GM19193 (cell line): ENCODE measurements at regions not wholly inside any gene's neighbourhood (a gene's known extent, or its start where the extent isn't known, plus 50 kb on each side); places are given as distances from the start of the nearest gene placed in this dataset.

Source experiments
- POLR2A ChIP-seq: IDR thresholded peaks from 4 replicates; pipeline ENCODE4 v1.6.1; 2011; ENCODE audit not compliant: insufficient read depth, insufficient read length; ENCODE audit errors: extremely low read depth

- no peak for TF ChIP-seq POLR2A
Observed at GRCh38 chr10:109695988-109696387, 227.3 kb downstream of the XPNPEP1 start.

- no peak for TF ChIP-seq POLR2A
Observed at GRCh38 chr10:109689785-109690184, 233.5 kb downstream of the XPNPEP1 start.

- no peak for TF ChIP-seq POLR2A
Observed at GRCh38 chr10:109679478-109679877, 243.8 kb downstream of the XPNPEP1 start.

DNA sequence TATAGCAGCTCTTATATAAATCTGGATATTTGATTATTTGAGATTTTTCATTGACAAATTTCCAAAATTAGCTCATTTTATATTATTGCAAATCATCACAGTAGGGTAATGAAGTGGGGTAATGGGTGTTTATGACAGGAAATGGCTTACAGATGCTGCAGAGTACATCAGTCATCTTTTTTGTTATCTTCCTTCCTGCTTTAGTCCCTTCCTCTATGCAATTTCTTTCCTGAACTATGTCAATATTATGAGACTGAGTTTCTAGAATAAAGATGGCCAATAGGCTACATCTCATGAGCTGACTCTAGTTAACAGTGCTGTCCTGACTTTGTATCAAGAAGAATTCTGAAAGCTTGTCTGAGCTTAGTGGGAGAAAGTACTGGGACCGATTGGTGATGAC, 244.5 kb downstream of the XPNPEP1 start:
- TF ChIP-seq POLR2A = no peak

DNA sequence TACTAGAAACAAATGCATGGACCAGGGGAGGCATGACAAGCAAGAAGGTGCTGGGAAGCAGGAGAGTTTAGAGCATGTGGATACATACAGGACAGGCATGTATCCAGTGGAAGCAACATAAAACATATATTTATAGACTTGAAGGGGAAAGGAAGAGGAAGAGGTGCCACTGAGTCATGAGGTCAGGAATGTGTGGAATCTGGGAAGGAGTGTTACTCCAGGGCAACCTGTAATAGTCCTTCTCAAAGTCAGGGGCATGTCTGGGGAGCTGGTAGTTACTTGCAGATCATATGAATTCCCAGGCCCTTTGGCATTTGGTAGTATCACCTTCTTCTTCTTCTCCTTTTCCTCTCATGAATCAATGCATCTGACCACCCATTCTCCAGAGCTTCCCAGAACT, 246.6 kb downstream of the XPNPEP1 start:
- no peak for TF ChIP-seq POLR2A

DNA sequence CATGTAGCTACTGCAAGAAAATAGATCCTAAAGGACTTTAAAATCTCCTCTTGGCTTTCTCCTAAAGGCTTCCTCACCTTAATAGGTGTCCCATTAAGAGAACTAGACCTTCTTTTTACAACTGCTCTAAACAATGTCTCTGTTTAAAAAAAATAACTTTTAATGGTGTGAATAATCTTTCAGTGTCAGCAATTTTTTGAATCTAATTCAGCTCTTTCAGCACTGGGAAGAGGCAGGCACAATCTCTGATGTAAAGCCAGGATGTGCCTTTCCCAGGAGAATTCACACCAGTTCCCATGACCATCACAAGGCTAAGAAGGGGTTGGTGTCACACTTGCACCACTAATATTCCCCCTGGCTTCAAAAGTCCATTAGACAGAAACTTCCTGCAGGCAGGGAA, 254.6 kb downstream of the XPNPEP1 start:
- no peak for TF ChIP-seq POLR2A

DNA sequence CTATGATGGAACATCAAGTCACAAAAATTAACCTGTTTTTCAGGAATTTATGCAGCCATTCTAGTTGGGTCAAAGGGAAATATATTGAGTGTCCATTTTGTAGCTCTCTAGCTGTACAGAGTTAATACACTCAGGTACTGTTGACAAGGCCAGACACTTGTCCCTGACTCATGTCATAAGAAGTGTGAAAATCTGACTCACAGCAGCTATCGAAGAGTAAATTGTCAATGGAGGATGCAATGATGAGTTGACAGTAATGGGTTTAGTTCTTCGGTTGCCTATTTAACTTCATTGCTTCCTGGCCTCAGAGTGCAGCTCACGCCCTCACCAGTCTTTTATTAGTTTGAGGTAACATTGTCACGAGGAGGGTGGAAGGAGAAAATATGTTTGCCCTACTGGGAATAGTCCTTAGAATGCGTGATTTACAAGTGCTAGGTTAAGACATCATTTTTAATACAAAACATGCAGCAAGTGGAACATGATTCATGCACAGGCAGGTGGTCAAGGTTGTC, 255.1 kb downstream of the XPNPEP1 start:
- TF ChIP-seq POLR2A = no peak

GRCh38 chr10:109665321-109665720, 258.0 kb downstream of the XPNPEP1 start:
- no peak for TF ChIP-seq POLR2A

GRCh38 chr10:109664554-109664953, 258.8 kb downstream of the XPNPEP1 start:
- TF ChIP-seq POLR2A = no peak

- TF ChIP-seq POLR2A = no peak
Observed at GRCh38 chr10:109663122-109663521, 260.2 kb downstream of the XPNPEP1 start.

GRCh38 chr10:109650228-109650627, 273.1 kb downstream of the XPNPEP1 start:
- TF ChIP-seq POLR2A = no peak

GRCh38 chr10:109647627-109648026, 275.7 kb downstream of the XPNPEP1 start:
- TF ChIP-seq POLR2A = no peak

GRCh38 chr10:109633846-109634245, 289.5 kb downstream of the XPNPEP1 start:
- TF ChIP-seq POLR2A = no peak

DNA sequence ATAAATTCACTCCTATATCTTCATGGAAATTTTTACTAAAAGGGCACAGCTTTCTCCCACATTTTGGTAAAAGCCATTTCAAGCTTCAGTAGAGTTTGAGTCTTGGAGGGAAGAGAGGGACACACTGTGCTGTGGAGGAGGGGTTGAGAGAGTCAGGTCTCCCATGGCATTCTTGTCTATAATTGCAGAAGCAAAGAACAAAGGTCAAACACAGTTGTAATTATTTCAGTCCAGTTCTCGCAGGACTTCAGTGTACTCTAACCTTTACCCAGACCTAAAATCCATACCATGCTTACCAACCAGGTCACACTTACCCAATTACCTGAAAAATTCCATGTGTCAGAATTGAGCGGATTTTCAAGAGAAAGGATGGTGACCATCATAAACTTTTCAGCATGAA, 298.4 kb downstream of the XPNPEP1 start:
- TF ChIP-seq POLR2A = no peak

- no peak for TF ChIP-seq POLR2A
Observed at GRCh38 chr10:109622566-109622965, 300.7 kb downstream of the XPNPEP1 start.

DNA sequence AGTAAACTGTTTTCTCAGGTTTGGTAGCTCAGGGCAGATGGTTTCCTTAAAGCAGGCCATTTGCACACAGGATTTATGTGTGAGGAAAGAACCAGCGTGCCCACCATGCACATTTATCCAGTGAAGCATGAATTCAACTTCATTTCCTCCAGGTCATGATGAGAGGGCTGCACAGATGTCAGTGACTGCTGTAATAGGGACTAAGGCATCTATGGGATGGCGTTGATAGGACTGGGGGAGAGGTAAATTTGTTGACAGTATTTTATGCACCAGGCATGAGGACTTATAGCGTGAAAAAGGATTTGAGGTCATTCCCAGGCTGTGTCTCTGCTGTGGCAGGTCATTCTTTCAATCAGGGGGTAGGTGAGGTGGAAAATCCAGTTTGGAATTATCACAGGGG, 302.9 kb downstream of the XPNPEP1 start:
- no peak for TF ChIP-seq POLR2A

- TF ChIP-seq POLR2A = no peak
Observed at GRCh38 chr10:109619914-109620313, 303.4 kb downstream of the XPNPEP1 start.
